GM12878 (cell line): ENCODE measurements at regions not wholly inside any gene's neighbourhood (a gene's known extent, or its start where the extent isn't known, plus 50 kb on each side); places are given as distances from the start of the nearest gene placed in this dataset.

ENCODE experiments used
- TF ChIP-seq, protein P1 (sequence below): fragments of 150-350 bp; IDR thresholded peaks from 2 replicates; pipeline ENCODE4 v1.6.1; 2014; ENCODE audit warnings: mild to moderate bottlenecking, low read depth, low read length
- TF ChIP-seq, protein P2 (sequence below): fragments of 450-650 bp; IDR thresholded peaks from 2 replicates; pipeline ENCODE4 v1.6.1; 2017; ENCODE audit warnings: mild to moderate bottlenecking, moderate library complexity
- TF ChIP-seq, protein P3 (sequence below): fragments of 150-350 bp; IDR thresholded peaks from 2 replicates; pipeline ENCODE4 v1.6.1; 2016; ENCODE audit warnings: low read depth, low read length

DNA sequence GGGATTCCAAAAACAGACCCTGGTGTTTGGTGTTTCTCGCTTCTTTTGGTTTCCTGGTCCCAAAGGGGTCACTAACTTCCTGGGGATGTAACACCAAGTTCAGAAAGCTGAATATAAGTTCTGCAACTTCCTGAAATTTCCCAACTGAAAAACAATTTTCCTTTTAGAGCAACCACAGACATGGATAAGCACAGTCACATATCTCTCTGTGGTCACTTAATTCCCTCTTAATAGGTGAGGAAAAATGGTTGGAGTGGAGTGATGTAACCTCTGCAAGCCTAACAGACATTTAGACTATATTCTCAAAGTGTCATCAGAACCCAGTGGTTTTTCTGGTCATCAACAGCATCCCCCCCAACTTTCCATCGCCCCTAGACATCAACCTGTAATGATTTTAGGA lies 135.3 kb downstream of the PRELID2 start (continued):
- TF ChIP-seq, protein P1, sequence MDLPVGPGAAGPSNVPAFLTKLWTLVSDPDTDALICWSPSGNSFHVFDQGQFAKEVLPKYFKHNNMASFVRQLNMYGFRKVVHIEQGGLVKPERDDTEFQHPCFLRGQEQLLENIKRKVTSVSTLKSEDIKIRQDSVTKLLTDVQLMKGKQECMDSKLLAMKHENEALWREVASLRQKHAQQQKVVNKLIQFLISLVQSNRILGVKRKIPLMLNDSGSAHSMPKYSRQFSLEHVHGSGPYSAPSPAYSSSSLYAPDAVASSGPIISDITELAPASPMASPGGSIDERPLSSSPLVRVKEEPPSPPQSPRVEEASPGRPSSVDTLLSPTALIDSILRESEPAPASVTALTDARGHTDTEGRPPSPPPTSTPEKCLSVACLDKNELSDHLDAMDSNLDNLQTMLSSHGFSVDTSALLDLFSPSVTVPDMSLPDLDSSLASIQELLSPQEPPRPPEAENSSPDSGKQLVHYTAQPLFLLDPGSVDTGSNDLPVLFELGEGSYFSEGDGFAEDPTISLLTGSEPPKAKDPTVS, result no peak
- TF ChIP-seq, protein P2, sequence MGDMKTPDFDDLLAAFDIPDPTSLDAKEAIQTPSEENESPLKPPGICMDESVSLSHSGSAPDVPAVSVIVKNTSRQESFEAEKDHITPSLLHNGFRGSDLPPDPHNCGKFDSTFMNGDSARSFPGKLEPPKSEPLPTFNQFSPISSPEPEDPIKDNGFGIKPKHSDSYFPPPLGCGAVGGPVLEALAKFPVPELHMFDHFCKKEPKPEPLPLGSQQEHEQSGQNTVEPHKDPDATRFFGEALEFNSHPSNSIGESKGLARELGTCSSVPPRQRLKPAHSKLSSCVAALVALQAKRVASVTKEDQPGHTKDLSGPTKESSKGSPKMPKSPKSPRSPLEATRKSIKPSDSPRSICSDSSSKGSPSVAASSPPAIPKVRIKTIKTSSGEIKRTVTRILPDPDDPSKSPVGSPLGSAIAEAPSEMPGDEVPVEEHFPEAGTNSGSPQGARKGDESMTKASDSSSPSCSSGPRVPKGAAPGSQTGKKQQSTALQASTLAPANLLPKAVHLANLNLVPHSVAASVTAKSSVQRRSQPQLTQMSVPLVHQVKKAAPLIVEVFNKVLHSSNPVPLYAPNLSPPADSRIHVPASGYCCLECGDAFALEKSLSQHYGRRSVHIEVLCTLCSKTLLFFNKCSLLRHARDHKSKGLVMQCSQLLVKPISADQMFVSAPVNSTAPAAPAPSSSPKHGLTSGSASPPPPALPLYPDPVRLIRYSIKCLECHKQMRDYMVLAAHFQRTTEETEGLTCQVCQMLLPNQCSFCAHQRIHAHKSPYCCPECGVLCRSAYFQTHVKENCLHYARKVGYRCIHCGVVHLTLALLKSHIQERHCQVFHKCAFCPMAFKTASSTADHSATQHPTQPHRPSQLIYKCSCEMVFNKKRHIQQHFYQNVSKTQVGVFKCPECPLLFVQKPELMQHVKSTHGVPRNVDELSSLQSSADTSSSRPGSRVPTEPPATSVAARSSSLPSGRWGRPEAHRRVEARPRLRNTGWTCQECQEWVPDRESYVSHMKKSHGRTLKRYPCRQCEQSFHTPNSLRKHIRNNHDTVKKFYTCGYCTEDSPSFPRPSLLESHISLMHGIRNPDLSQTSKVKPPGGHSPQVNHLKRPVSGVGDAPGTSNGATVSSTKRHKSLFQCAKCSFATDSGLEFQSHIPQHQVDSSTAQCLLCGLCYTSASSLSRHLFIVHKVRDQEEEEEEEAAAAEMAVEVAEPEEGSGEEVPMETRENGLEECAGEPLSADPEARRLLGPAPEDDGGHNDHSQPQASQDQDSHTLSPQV, result no peak
- TF ChIP-seq, protein P3, sequence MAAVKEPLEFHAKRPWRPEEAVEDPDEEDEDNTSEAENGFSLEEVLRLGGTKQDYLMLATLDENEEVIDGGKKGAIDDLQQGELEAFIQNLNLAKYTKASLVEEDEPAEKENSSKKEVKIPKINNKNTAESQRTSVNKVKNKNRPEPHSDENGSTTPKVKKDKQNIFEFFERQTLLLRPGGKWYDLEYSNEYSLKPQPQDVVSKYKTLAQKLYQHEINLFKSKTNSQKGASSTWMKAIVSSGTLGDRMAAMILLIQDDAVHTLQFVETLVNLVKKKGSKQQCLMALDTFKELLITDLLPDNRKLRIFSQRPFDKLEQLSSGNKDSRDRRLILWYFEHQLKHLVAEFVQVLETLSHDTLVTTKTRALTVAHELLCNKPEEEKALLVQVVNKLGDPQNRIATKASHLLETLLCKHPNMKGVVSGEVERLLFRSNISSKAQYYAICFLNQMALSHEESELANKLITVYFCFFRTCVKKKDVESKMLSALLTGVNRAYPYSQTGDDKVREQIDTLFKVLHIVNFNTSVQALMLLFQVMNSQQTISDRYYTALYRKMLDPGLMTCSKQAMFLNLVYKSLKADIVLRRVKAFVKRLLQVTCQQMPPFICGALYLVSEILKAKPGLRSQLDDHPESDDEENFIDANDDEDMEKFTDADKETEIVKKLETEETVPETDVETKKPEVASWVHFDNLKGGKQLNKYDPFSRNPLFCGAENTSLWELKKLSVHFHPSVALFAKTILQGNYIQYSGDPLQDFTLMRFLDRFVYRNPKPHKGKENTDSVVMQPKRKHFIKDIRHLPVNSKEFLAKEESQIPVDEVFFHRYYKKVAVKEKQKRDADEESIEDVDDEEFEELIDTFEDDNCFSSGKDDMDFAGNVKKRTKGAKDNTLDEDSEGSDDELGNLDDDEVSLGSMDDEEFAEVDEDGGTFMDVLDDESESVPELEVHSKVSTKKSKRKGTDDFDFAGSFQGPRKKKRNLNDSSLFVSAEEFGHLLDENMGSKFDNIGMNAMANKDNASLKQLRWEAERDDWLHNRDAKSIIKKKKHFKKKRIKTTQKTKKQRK, result no peak
